ENCODE measurements at regions not wholly inside any gene's neighbourhood (a gene's known extent, or its start where the extent isn't known, plus 50 kb on each side); places are given as distances from the start of the nearest gene placed in this dataset.

- no peak for TF ChIP-seq CTCF (IDR thresholded peaks at IDR 0.05; ENCODE audit: low read depth, low read length)
- DNase-seq (ENCODE audit: low read depth, low spot score), result no peak
- ChIA-PET POLR2A (no interaction called here), CTCF (no interaction called here)
- Histone ChIP-seq H3K4me3 (ENCODE audit: low read depth, low read length) (no peak overlapping the region), H3K9me3 (ENCODE audit: control insufficient read depth, insufficient read depth, low read length) (no peaks in the 10 kb centered on the region; the same call in 1 of the 2 replicates), H3K27me3 (ENCODE audit: control insufficient read depth, insufficient read depth, low read length) (no peaks in the 10 kb centered on the region), H3K27ac (ENCODE audit: low read depth, low read length) (no peak overlapping the region)
Measured at GRCh38 chr5:27491047-27491446, 452.7 kb upstream of the CDH9 start.

GRCh38 chr5:27489701-27490100 is 451.3 kb upstream of the CDH9 start:
- no peaks in the 10 kb centered on the region for H3K27me3 ChIP-seq (ENCODE audit: control insufficient read depth, insufficient read depth, low read length)
- ChIA-PET POLR2A (no interaction called here), CTCF (no interaction called here)
- H3K27ac ChIP-seq (ENCODE audit: low read depth, low read length), result no peak overlapping the region
- no peaks in the 10 kb centered on the region; the same call in 1 of the 2 replicates for H3K9me3 ChIP-seq (ENCODE audit: control insufficient read depth, insufficient read depth, low read length)
- no peak for DNase-seq (ENCODE audit: low read depth, low spot score)
- H3K4me3 ChIP-seq (ENCODE audit: low read depth, low read length), result no peak overlapping the region
- TF ChIP-seq CTCF (IDR thresholded peaks at IDR 0.05; ENCODE audit: low read depth, low read length), result no peak

GRCh38 chr5:27482663-27483062 is 444.3 kb upstream of the CDH9 start:
- no peak overlapping the region for H3K4me3 ChIP-seq (ENCODE audit: low read depth, low read length)
- CTCF ChIA-PET, result no interaction called here
- no peaks in the 10 kb centered on the region for H3K9me3 ChIP-seq (ENCODE audit: control insufficient read depth, insufficient read depth, low read length)
- POLR2A ChIA-PET, result no interaction called here
- no peak for TF ChIP-seq CTCF (IDR thresholded peaks at IDR 0.05; ENCODE audit: low read depth, low read length)
- no peaks in the 10 kb centered on the region for H3K27me3 ChIP-seq (ENCODE audit: control insufficient read depth, insufficient read depth, low read length)
- no peak overlapping the region for H3K27ac ChIP-seq (ENCODE audit: low read depth, low read length)
- DNase-seq (ENCODE audit: low read depth, low spot score), result no peak

GRCh38 chr5:27479859-27480258 is 441.5 kb upstream of the CDH9 start:
- CTCF ChIA-PET, result interaction anchor here (1.0 kb wide), 1 partner anchor 20 kb away, joined by 3 read pairs; no protein-coding TSS in a partner anchor
- POLR2A ChIA-PET, result no interaction called here
- DNase-seq (ENCODE audit: low read depth, low spot score), result no peak
- TF ChIP-seq CTCF (IDR thresholded peaks at IDR 0.05; ENCODE audit: low read depth, low read length), result no peak
- H3K4me3 ChIP-seq (ENCODE audit: low read depth, low read length), result no peak overlapping the region
- no peaks in the 10 kb centered on the region for H3K27me3 ChIP-seq (ENCODE audit: control insufficient read depth, insufficient read depth, low read length)
- no peak overlapping the region for H3K27ac ChIP-seq (ENCODE audit: low read depth, low read length)
- H3K9me3 ChIP-seq (ENCODE audit: control insufficient read depth, insufficient read depth, low read length), result peaks cover 3% of the 10 kb centered on the region; the same call in 1 of the 2 replicates

GRCh38 chr5:27477550-27477949 is 439.2 kb upstream of the CDH9 start:
- CTCF ChIA-PET, result no interaction called here
- POLR2A ChIA-PET, result no interaction called here
- TF ChIP-seq CTCF (IDR thresholded peaks at IDR 0.05; ENCODE audit: low read depth, low read length), result no peak
- H3K27ac ChIP-seq (ENCODE audit: low read depth, low read length), result no peak overlapping the region
- peaks cover 3% of the 10 kb centered on the region; the same call in 1 of the 2 replicates for H3K9me3 ChIP-seq (ENCODE audit: control insufficient read depth, insufficient read depth, low read length)
- no peak for DNase-seq (ENCODE audit: low read depth, low spot score)
- no peak overlapping the region for H3K4me3 ChIP-seq (ENCODE audit: low read depth, low read length)
- H3K27me3 ChIP-seq (ENCODE audit: control insufficient read depth, insufficient read depth, low read length), result no peaks in the 10 kb centered on the region
